ENCODE measurements at regions not wholly inside any gene's neighbourhood (a gene's known extent, or its start where the extent isn't known, plus 50 kb on each side); places are given as distances from the start of the nearest gene placed in this dataset.
"Not testable (repeated sequence)": the region's sequence is repeated elsewhere in the genome, so short reads cannot be mapped to it uniquely, and the experiment has no call there.

DNA sequence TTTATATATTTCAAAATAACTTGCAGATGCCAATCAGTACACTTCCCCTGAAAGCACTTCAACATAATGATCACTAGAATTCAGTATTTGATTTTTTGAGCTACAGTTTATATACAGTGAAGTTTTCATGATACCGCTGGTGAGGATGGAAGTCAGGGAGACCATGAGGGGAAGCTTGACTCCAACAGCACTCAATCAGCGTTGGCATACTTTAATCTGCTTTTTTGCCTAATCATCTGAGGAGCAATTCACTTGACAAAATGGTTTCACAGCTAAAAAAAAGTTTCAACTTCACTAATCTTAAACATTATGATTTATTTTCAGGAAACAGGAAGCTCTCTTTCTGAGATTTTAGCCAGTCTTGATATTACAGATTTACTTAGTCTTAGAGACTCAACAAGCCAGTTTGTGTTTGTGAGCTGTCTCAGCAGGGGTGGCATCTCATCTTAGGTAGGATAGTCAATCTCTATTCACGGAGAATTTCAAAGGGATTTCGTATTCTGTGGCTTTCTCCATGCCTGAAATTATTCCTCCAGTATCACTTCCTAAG, 111.4 kb upstream of the ARRDC3 start:
- TF ChIP-seq, protein P1, sequence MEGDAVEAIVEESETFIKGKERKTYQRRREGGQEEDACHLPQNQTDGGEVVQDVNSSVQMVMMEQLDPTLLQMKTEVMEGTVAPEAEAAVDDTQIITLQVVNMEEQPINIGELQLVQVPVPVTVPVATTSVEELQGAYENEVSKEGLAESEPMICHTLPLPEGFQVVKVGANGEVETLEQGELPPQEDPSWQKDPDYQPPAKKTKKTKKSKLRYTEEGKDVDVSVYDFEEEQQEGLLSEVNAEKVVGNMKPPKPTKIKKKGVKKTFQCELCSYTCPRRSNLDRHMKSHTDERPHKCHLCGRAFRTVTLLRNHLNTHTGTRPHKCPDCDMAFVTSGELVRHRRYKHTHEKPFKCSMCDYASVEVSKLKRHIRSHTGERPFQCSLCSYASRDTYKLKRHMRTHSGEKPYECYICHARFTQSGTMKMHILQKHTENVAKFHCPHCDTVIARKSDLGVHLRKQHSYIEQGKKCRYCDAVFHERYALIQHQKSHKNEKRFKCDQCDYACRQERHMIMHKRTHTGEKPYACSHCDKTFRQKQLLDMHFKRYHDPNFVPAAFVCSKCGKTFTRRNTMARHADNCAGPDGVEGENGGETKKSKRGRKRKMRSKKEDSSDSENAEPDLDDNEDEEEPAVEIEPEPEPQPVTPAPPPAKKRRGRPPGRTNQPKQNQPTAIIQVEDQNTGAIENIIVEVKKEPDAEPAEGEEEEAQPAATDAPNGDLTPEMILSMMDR (IDR thresholded peaks at IDR 0.05; ENCODE audit: low read depth, low read length), result no peak
- DNase-seq (ENCODE audit: low read depth, low spot score), result no peak
- no peak overlapping the region for H3K4me3 ChIP-seq (ENCODE audit: low read depth, low read length)
- in situ Hi-C loops (cut with HindIII; ENCODE audit: low sequenced_read_pairs), result no loop called here

DNA sequence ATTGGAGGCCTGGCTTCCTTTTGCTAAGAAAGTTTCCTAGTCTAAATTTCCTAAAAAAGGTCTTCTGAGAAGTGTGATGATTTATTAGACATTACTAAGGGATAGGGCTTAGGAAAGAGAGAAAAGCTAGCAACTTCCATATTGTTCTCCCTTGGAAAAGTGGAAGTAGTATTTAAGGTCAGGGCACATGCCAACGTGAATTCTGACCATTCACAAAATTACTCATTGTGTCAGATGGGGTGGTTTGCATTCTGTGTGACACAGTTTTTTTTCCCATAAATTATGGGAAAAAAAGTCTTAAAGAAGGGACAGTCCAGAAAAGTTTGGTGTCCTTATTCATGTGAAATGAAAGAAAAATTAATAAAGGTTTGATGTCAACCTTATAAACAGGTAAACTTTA, 110.0 kb upstream of the ARRDC3 start:
- TF ChIP-seq, protein P1 (IDR thresholded peaks at IDR 0.05; ENCODE audit: low read depth, low read length), result no peak
- in situ Hi-C loops (cut with HindIII; ENCODE audit: low sequenced_read_pairs), result no loop called here
- H3K4me3 ChIP-seq (ENCODE audit: low read depth, low read length), result no peak overlapping the region
- DNase-seq (ENCODE audit: low read depth, low spot score), result no peak

DNA sequence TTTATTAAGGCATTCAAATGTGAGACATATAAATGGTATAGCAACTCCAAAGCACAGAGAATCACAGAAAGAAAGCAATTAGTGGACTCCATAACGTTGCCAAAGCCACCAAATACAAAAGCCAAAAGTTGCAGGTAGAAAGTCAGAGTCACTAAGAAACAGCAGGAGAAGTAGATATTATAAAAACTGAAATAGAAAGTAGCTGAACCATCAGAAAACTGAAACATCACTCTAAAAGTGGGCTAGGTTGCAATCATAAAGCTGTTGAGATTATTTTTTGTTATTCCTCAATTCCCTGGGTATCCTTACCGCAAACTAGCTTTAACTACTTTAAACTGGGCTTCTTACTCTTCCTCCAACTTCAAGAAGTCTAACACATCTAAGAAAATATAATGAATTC, 108.1 kb upstream of the ARRDC3 start:
- in situ Hi-C loops (cut with HindIII; ENCODE audit: low sequenced_read_pairs), result no loop called here
- TF ChIP-seq, protein P1 (IDR thresholded peaks at IDR 0.05; ENCODE audit: low read depth, low read length), result no peak
- DNase-seq (ENCODE audit: low read depth, low spot score), result no peak
- no peak overlapping the region for H3K4me3 ChIP-seq (ENCODE audit: low read depth, low read length)

DNA sequence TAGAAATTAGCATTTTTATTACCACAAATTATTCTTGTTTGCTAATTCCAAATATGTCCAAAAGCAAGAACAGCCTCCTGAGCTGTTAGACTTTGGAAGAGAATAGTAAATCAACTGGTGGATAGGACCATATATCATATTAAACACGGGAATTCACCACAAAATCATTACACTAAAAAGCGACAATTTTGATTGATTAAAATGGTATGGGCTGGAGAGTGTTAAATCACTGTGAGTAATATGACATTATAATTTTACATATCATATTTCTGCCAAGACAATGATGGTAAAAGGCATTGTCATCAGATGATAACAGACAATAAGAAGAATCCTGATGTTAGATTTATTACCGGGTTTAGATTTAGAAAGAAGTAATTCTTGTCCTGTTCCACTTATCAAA, 107.2 kb upstream of the ARRDC3 start:
- in situ Hi-C loops (cut with HindIII; ENCODE audit: low sequenced_read_pairs), result no loop called here
- no peak for DNase-seq (ENCODE audit: low read depth, low spot score)
- no peak overlapping the region for H3K4me3 ChIP-seq (ENCODE audit: low read depth, low read length)
- TF ChIP-seq, protein P1 (IDR thresholded peaks at IDR 0.05; ENCODE audit: low read depth, low read length), result no peak

DNA sequence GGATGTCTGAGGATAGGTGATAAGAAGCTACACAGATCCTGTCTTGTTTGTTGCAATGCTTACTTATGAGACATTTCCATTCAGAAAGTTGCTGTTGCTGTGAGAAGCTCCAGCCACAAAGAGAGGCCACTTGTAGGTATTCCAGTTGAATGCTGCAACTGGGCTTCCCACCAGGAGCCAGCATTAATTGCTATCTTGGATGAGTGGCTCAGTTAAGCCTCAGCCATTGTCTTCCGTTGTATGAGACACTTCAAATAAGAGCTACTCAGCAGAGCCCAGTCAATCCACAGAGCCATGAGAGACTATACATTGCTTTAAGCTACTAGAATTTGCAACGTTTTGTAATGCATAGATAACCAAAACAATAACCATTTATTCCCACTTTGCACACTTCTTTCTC, 104.3 kb upstream of the ARRDC3 start:
- DNase-seq (ENCODE audit: low read depth, low spot score), result no peak
- in situ Hi-C loops (cut with HindIII; ENCODE audit: low sequenced_read_pairs), result no loop called here
- H3K4me3 ChIP-seq (ENCODE audit: low read depth, low read length), result no peak overlapping the region
- TF ChIP-seq, protein P1 (IDR thresholded peaks at IDR 0.05; ENCODE audit: low read depth, low read length), result no peak

DNA sequence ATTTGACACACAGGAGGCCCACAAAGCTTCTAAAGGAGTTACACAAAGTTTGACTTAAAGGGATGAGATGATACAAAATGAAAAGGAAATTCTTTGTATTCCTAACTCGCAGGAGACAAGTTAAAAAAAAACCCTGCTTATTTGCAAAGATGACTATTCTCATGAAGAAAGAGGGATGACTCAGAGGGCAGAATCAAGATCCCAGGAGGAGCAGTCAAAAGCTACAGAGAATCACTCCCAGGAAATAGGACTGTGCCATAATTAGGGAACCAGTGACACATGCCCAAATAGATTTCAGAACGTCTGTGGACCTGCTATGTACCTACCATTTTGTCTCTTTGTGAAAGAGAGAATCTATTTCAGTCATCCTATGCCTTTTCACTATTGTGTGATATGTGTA, 103.5 kb upstream of the ARRDC3 start:
- peak; percentile 26 for DNase-seq (ENCODE audit: low read depth, low spot score)
- TF ChIP-seq, protein P1 (IDR thresholded peaks at IDR 0.05; ENCODE audit: low read depth, low read length), result no peak
- in situ Hi-C loops (cut with HindIII; ENCODE audit: low sequenced_read_pairs), result no loop called here
- H3K4me3 ChIP-seq (ENCODE audit: low read depth, low read length), result no peak overlapping the region

DNA sequence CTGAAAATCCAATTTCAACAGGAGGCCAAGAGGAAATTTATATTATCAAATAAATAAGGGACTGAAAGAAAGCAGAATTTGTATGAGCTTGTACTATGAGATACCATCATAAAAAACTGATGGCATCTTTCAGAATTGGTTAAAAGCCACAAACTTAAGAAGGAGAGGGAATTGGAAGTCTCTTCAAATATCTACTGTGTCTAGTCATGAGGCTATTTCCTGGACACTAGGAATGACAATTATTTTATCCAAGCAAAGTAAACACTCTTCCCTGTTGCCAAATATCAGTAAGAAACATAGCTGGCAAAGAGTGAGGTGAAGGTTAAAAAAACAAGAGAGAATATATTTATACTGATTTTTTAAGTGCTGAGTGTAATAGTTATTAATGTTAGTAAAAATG, 101.5 kb upstream of the ARRDC3 start:
- in situ Hi-C loops (cut with HindIII; ENCODE audit: low sequenced_read_pairs), result no loop called here
- no peak for DNase-seq (ENCODE audit: low read depth, low spot score)
- TF ChIP-seq, protein P1 (IDR thresholded peaks at IDR 0.05; ENCODE audit: low read depth, low read length), result no peak
- no peak overlapping the region for H3K4me3 ChIP-seq (ENCODE audit: low read depth, low read length)

DNA sequence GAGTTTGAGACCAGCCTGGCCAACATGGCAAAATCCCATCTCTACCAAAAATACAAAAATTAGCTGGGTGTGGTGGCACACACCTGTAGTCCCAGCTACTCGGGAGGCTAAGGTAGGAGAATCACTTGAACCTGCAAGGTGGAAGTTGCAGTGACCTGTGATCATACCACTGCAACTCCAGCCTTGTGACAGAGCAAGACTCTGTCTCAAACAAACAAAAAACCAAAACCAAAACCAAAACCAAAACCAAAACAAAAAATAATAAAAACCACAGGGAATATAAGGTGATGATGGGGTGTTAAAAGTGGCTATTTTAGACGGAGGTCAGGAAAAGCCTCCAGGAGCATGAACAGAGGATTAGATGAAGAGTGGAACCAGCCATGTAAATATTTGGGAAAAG, 96.3 kb upstream of the ARRDC3 start:
- in situ Hi-C loops (cut with HindIII; ENCODE audit: low sequenced_read_pairs); DNase-seq (ENCODE audit: low read depth, low spot score); H3K4me3 ChIP-seq (ENCODE audit: low read depth, low read length): not testable (repeated sequence)
